ENCODE measurements at regions not wholly inside any gene's neighbourhood (a gene's known extent, or its start where the extent isn't known, plus 50 kb on each side); places are given as distances from the start of the nearest gene placed in this dataset.

GRCh38 chr3:135759651-135760050 lies 205.9 kb upstream of the PPP2R3A start:
- TF ChIP-seq CTCF (IDR thresholded peaks at IDR 0.05; ENCODE audit: insufficient read depth, low read depth, low read length, missing control alignments): no peak
- DNase-seq (ENCODE audit: low read depth): no peak
- no peak overlapping the region for H3K4me3 ChIP-seq (ENCODE audit: low read length)

GRCh38 chr3:135760581-135760980 lies 204.9 kb upstream of the PPP2R3A start:
- TF ChIP-seq CTCF (IDR thresholded peaks at IDR 0.05; ENCODE audit: insufficient read depth, low read depth, low read length, missing control alignments): no peak
- DNase-seq (ENCODE audit: low read depth): no peak
- H3K4me3 ChIP-seq (ENCODE audit: low read length): no peak overlapping the region

- TF ChIP-seq CTCF (IDR thresholded peaks at IDR 0.05; ENCODE audit: insufficient read depth, low read depth, low read length, missing control alignments): no peak
- no peak for DNase-seq (ENCODE audit: low read depth)
- no peak overlapping the region for H3K4me3 ChIP-seq (ENCODE audit: low read length)
These were observed 203.2 kb upstream of the PPP2R3A start for GRCh38 chr3:135762188-135762856.

GRCh38 chr3:135766115-135766514 lies 199.4 kb upstream of the PPP2R3A start:
- peak; percentile 2 for DNase-seq (ENCODE audit: low read depth)
- TF ChIP-seq CTCF (IDR thresholded peaks at IDR 0.05; ENCODE audit: insufficient read depth, low read depth, low read length, missing control alignments): no peak
- no peak overlapping the region for H3K4me3 ChIP-seq (ENCODE audit: low read length)

- no peak overlapping the region for H3K4me3 ChIP-seq (ENCODE audit: low read length)
- DNase-seq (ENCODE audit: low read depth): no peak
- TF ChIP-seq CTCF (IDR thresholded peaks at IDR 0.05; ENCODE audit: insufficient read depth, low read depth, low read length, missing control alignments): no peak
These were observed 193.8 kb upstream of the PPP2R3A start for GRCh38 chr3:135771760-135772159.

- no peak for DNase-seq (ENCODE audit: low read depth)
- H3K4me3 ChIP-seq (ENCODE audit: low read length): no peak overlapping the region
- TF ChIP-seq CTCF (IDR thresholded peaks at IDR 0.05; ENCODE audit: insufficient read depth, low read depth, low read length, missing control alignments): no peak
These were observed 186.5 kb upstream of the PPP2R3A start for GRCh38 chr3:135779024-135779423.

GRCh38 chr3:135779590-135780235 lies 185.8 kb upstream of the PPP2R3A start:
- H3K4me3 ChIP-seq (ENCODE audit: low read length): no peak overlapping the region
- no peak for DNase-seq (ENCODE audit: low read depth)
- no peak for TF ChIP-seq CTCF (IDR thresholded peaks at IDR 0.05; ENCODE audit: insufficient read depth, low read depth, low read length, missing control alignments)

Data from epithelial cell of esophagus (primary cell).